HG02759 (cell line): ENCODE measurements at regions not wholly inside any gene's neighbourhood (a gene's known extent, or its start where the extent isn't known, plus 50 kb on each side); places are given as distances from the start of the nearest gene placed in this dataset.
"Not testable (repeated sequence)": the region's sequence is repeated elsewhere in the genome, so short reads cannot be mapped to it uniquely, and the experiment has no call there.

Source experiments
- ATAC-seq: cut with Tn5 transposase; IDR thresholded peaks from one replicate; pipeline ENCODE4 v1.9.1; 2021; ENCODE audit warnings: mild to moderate bottlenecking, moderate library complexity; ENCODE audit not compliant: unreplicated experiment

- not testable (repeated sequence) for ATAC-seq
These were observed 130.8 kb upstream of the ARHGAP20 start for GRCh38 chr11:110843053-110843452.

DNA sequence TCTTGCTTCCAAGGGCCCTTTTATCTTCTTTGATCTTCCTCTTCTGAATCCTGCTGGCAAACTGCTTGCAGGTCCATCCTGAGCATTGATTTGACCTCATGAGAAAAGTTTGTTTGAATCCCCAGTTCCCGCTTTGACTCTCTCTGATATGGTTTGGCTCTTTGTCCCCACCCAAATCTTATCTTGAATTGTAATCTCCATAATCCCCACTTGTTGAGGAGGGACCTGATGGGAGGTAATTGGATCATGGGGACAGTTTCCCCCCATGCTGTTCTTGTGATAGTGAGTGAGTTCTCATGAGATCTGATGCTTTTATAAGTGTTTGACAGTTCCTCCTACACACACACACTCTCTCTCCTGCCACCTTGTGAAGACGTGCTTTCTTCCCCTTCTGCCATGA is 126.6 kb upstream of the ARHGAP20 start:
- ATAC-seq: no peak

DNA sequence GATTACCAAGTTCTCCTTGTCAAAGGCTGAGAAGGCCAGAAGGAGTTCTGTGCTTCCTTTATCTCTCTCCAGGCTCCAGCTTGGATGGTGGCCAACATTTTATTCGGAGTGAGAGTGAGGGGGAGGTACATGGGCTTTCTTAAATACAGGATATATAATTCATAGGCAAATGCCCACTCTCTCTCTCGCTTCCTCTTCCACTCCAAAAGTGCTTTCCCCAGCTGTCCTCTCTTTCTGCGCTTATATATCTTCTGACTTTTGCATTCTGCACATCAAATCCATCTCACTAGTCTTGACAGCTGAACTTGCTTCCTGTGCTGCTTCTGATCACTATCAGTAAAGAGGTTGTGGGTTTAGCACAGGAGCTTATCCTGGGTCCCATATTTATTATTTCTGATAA is 125.4 kb upstream of the ARHGAP20 start:
- ATAC-seq: no peak

DNA sequence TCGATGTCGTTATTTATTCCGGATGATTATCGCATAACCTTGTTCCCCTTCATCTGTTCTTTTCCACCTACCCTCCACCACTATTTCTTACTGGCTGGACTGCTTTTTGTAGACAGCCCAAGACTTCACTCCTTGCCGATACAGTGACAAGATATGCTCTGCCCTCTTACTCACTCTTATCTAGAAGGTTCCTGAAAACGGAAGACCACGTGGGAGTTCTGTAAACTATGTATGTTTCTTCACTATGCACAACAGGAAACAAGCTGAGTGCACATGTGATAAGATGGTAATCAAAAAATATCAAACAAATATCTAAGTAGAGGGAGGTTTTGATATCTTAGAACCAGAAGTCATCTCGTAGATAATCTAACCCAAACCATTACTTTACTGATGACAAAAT is 122.9 kb upstream of the ARHGAP20 start:
- no peak for ATAC-seq

DNA sequence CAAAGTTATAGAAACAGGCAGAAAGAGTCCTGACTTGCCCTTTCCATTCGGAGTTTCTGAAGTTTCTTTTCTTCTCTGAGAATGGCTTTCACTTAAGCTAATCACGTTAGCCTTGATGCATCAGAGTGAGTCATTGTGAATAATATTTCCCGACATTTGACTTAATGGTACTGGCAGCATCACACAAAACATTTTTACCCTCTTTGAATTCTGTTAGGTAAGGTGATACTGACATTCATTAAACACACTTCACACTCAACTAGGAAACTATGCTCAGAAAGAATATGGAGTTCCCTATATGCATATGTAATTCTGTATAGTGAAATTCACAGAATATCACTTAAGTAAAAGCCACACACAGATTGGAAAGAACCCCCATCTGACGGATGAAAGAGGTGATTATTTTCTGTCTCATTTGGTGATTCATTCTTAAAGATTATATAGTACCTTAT is 120.8 kb upstream of the ARHGAP20 start:
- ATAC-seq: no peak

GRCh38 chr11:110832539-110832938 is 120.3 kb upstream of the ARHGAP20 start:
- no peak for ATAC-seq

- no peak for ATAC-seq
These were observed 119.8 kb upstream of the ARHGAP20 start for GRCh38 chr11:110832080-110832479.

DNA sequence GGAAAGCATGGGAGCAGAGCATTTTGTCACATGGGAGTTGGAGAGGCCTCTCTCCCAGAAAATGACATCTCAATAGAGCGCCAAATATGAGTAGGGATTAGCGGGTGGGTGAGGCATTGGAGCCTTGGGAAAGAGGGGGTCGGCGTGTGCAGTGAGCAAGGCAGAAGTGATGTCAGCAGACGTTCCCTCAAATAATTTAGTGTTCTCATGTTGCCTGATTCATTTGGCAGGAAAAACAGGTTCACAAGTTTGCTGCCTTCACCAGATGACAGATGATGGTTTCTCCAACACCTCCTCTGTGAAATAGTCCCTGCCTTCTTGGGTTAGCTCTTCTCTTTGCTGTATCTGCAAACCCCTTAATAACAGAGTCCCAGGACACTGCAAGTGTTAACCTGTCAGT is 118.5 kb upstream of the ARHGAP20 start:
- no peak for ATAC-seq

GRCh38 chr11:110830344-110830743 is 118.1 kb upstream of the ARHGAP20 start:
- no peak for ATAC-seq

DNA sequence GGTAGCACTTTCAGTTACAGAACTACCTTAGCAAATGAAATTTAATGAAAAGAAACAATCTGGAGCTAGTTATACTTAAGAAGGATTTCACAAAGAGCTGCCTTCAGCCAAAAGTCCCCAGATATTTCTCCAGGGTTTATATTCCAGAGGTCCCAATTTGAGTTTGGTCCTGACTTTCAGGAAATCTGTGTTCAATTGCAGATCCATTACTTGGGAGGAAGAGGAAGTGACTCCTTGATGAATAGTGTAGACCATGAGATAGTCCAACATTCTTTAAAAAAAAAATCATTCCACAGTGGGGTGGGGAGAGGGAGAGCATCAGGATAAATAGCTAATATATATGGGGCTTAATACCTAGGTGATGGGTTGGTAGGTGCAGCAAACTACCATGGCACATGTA is 117.6 kb upstream of the ARHGAP20 start:
- no peak for ATAC-seq

- no peak for ATAC-seq
These were observed 115.8 kb upstream of the ARHGAP20 start for GRCh38 chr11:110828086-110828485.

GRCh38 chr11:110827276-110827675 is 115.0 kb upstream of the ARHGAP20 start:
- no peak for ATAC-seq

DNA sequence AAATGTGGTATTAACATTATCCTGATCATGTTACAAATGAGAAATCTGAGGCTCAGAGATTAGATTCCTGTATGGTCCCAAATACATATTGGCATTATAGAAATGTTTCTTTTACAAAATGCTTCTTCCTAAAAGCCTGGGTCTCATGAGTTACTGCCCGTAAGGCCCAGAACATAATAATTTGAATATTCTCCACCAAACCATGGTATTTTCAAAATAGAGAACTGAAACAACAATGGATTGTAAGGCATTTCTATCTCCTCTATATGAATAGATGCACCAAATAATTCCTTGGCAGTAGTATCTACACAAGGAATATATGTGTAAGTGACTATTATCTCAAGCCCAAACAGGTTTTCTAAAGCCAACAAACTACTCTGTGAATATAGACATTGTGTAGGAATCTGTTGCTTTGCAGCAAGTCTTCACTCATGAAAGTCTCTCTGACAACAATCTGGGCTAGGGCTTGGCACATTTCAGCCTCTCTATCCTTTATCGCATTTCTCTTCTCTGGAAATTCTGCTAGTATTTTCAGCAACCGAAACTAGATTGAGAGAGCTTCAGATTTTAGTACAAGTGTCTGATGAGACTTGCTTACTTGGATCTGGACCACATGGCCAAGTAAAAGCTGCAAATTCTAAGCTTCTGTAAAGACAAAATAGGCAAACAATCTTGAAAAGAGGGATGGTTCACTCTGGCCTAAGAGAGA is 112.8 kb upstream of the ARHGAP20 start:
- no peak for ATAC-seq

- no peak for ATAC-seq
These were observed 105.9 kb upstream of the ARHGAP20 start for GRCh38 chr11:110818032-110818687.

- ATAC-seq: no peak
These were observed 100.0 kb upstream of the ARHGAP20 start for GRCh38 chr11:110812086-110812733.

GRCh38 chr11:110809417-110810199 is 97.4 kb upstream of the ARHGAP20 start:
- no peak for ATAC-seq

DNA sequence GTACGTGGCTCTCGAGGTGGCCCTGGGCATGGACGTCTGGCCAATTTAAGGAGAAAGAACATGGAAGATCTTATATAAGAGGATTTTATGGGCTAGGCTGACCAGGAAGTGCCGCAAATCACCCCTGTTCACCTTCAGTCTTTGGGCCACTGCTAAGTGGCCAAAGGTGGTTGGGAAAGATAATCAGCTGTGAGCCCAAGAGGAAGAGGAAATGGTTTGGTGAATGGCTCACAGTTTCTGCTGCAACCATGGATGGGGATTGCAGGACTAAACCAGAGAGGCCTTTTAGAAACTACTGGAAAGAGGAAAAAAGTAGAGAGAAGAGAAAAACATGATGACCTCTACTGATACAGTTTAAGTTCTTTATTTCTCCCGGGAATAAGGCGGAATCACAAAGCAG is 96.0 kb upstream of the ARHGAP20 start:
- ATAC-seq: no peak

GRCh38 chr11:110807801-110808200 is 95.6 kb upstream of the ARHGAP20 start:
- no peak for ATAC-seq

DNA sequence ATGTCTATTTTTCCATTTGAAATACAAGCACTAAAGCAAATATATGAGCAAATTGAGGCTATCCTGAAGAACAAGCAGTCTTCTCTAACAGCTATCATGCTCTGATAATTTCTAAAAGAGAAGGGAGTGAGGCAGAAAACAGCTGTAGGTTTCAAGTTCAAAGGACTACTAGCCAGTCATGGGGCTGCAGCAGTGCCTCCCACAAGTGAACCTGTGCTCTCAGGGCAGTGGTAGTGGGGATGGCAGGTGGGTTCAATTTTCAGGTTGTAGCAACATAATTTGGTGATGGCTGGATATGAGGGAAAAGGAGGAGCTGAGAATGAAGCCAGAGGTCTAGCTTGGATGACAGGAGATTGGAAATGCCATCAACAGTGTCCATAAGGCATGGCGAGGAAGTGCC is 93.5 kb upstream of the ARHGAP20 start:
- no peak for ATAC-seq

DNA sequence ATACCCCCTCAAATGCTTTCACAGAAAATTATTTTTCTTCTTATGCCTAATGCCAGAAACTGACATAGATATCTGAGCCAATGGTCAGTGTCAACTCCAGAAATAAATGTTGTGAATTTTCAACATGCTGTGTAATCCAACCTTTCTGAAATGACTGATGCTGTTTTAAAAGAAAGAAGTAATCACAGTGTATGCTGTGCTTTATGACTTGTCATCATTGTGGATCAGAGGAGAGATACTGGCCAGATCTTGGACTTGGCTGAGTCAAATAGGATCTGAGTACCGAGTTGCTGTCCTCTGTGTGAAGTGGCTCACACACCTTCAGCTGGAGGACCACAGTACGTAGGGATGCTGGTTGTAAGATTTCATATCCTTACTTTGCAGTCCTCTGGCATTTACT is 89.9 kb upstream of the ARHGAP20 start:
- ATAC-seq: no peak

GRCh38 chr11:110801328-110801727 is 89.1 kb upstream of the ARHGAP20 start:
- ATAC-seq: no peak
